Astrocyte (in vitro differentiated cells and primary cell): ENCODE measurements at regions not wholly inside any gene's neighbourhood (a gene's known extent, or its start where the extent isn't known, plus 50 kb on each side); places are given as distances from the start of the nearest gene placed in this dataset.

Experiments
- DNase-seq: peaks from one replicate; pipeline ENCODE4 v3.0.0-alpha.2; 2010; ENCODE audit warnings: low read depth
- FAIRE-seq: peaks from 2 replicates; lab custom pipeline; 2011; peaks lifted over from hg19 to GRCh38; lab: Jason Lieb, UNC
- H2AFZ ChIP-seq: 2 replicates; pipeline ENCODE4 v1.6.0; 2012; ENCODE audit warnings: low read depth, low read length, inconsistent platforms
- H3K27ac ChIP-seq: 2 replicates; pipeline ENCODE4 v1.5.1; 2011; ENCODE audit warnings: low read depth, low read length, inconsistent platforms
- H3K27me3 ChIP-seq: 2 replicates; pipeline ENCODE4 v1.6.0; 2011; ENCODE audit warnings: low read length, inconsistent platforms; ENCODE audit not compliant: insufficient read depth
- H3K36me3 ChIP-seq: 2 replicates; pipeline ENCODE4 v1.5.1; 2011; ENCODE audit warnings: low read length, inconsistent platforms; ENCODE audit not compliant: insufficient read depth
- H3K4me1 ChIP-seq: 2 replicates; pipeline ENCODE4 v1.5.1; 2011; ENCODE audit warnings: low read length, inconsistent platforms; ENCODE audit not compliant: insufficient read depth
- H3K4me2 ChIP-seq: 2 replicates; pipeline ENCODE4 v1.6.0; 2012; ENCODE audit warnings: low read length, inconsistent platforms
- H3K4me3 ChIP-seq: 2 replicates; pipeline ENCODE4 v1.5.1; 2011; ENCODE audit warnings: low read depth, mild to moderate bottlenecking, low read length, inconsistent platforms; ENCODE audit not compliant: insufficient read depth
- H3K79me2 ChIP-seq: 2 replicates; pipeline ENCODE4 v1.6.0; 2012; ENCODE audit warnings: mild to moderate bottlenecking, low read length, inconsistent platforms; ENCODE audit not compliant: insufficient read depth
- H3K9ac ChIP-seq: 2 replicates; pipeline ENCODE4 v1.6.0; 2012; ENCODE audit warnings: mild to moderate bottlenecking, low read length, inconsistent platforms
- H3K9me3 ChIP-seq: 2 replicates; pipeline ENCODE4 v1.5.1; 2012; ENCODE audit warnings: low read depth, mild to moderate bottlenecking, low read length, inconsistent platforms; ENCODE audit not compliant: insufficient read depth
- H4K20me1 ChIP-seq: 2 replicates; pipeline ENCODE4 v1.6.0; 2012; ENCODE audit warnings: low read length, inconsistent platforms; ENCODE audit not compliant: insufficient read depth
- H3K27ac Mint-ChIP-seq: one replicate; pipeline ENCODE4 v1.8.0; 2021; ENCODE audit warnings: mild to moderate bottlenecking, mixed read lengths; ENCODE audit not compliant: unreplicated experiment
- H3K27me3 Mint-ChIP-seq: one replicate; pipeline ENCODE4 v1.8.0; 2021; ENCODE audit warnings: low read depth, mixed read lengths; ENCODE audit not compliant: unreplicated experiment
- H3K36me3 Mint-ChIP-seq: one replicate; pipeline ENCODE4 v1.8.0; 2021; ENCODE audit warnings: low read depth, mixed read lengths; ENCODE audit not compliant: unreplicated experiment
- H3K4me1 Mint-ChIP-seq: one replicate; pipeline ENCODE4 v1.8.0; 2021; ENCODE audit warnings: low read depth, mixed read lengths; ENCODE audit not compliant: unreplicated experiment
- H3K4me3 Mint-ChIP-seq: one replicate; pipeline ENCODE4 v1.8.0; 2021; ENCODE audit warnings: mild to moderate bottlenecking, moderate library complexity, mixed read lengths; ENCODE audit not compliant: unreplicated experiment
- H3K9me3 Mint-ChIP-seq: one replicate; pipeline ENCODE4 v1.8.0; 2021; ENCODE audit warnings: mild to moderate bottlenecking, mixed read lengths; ENCODE audit not compliant: unreplicated experiment
- CTCF ChIP-seq: IDR thresholded peaks from 2 replicates; pipeline ENCODE4 v1.5.1; 2011; ENCODE audit warnings: low read depth, mild to moderate bottlenecking, inconsistent platforms, low read length, moderate library complexity; ENCODE audit not compliant: insufficient read depth
- EZH2 ChIP-seq: IDR thresholded peaks from 2 replicates; pipeline ENCODE4 v1.6.1; 2012; ENCODE audit warnings: mild to moderate bottlenecking, low read length, inconsistent platforms; ENCODE audit not compliant: insufficient read depth

DNA sequence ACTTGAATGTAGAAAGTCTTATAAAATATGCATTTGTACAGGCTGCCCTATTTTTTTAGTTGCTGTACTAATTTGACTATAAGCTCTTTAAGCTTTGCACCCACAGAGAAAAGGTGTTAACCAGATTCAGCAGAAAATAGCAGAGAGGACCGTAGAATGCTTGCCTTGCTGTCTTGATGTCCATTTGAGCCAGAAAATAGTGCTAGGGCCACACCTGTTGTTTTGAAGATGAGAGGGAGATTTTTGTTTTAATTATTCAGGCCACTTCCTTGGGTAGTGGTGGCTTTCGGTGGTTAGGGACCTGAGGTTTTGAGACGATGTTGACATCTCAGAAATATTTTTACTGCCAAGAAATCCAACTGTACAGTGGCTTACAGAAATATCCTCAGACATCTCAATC is 196.0 kb downstream of the SPATA31D1 start:
- Mint-ChIP-seq H3K4me3 (no peak overlapping the region), H3K4me1 (no peaks in the 10 kb centered on the region), H3K27ac (no peak overlapping the region), H3K36me3 (no peaks in the 10 kb centered on the region), H3K9me3 (no peaks in the 10 kb centered on the region), H3K27me3 (peaks cover 3% of the 10 kb centered on the region)
- Histone ChIP-seq H3K4me1 (no peaks in the 10 kb centered on the region), H4K20me1 (no peaks in the 10 kb centered on the region), H3K4me2 (no peak overlapping the region), H3K79me2 (no peaks in the 10 kb centered on the region), H3K9me3 (no peaks in the 10 kb centered on the region), H3K27ac (no peak overlapping the region), H3K9ac (no peak overlapping the region), H3K36me3 (no peaks in the 10 kb centered on the region), H3K27me3 (no peaks in the 10 kb centered on the region), H3K4me3 (no peak overlapping the region), H2AFZ (no peak overlapping the region)
- FAIRE-seq (no peak), DNase-seq (no peak)
- TF ChIP-seq CTCF: no peak
- no peak for TF ChIP-seq EZH2

DNA sequence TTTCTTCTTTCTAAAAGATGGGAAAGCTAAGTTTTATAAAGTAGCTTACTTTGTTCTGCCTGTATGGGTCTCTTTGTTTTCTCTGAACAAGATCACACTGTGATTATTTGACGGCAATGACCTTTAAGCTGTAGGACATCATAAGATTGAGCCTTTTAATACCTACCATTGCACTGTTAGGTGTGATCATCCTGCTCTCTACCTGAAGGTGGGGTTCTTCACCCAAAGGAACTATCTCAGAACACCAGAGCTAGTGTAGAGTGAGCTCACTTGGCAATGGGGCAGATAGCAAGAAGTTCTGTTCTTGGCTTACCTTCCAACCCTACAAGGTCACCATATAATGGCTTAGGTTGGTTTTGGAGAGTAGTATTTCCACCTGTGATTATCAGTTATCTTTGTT is 200.2 kb downstream of the SPATA31D1 start:
- H3K27me3 Mint-ChIP-seq: no peaks in the 10 kb centered on the region
- no peak overlapping the region for H2AFZ ChIP-seq
- no peak overlapping the region for H3K27ac Mint-ChIP-seq
- FAIRE-seq: no peak
- H3K4me2 ChIP-seq: no peak overlapping the region
- no peaks in the 10 kb centered on the region for H3K36me3 Mint-ChIP-seq
- H3K4me3 ChIP-seq: no peak overlapping the region
- TF ChIP-seq CTCF (no peak), EZH2 (no peak)
- H3K4me1 Mint-ChIP-seq: no peaks in the 10 kb centered on the region
- DNase-seq: no peak
- no peak overlapping the region for H3K27ac ChIP-seq
- H3K4me1 ChIP-seq: no peaks in the 10 kb centered on the region
- H3K36me3 ChIP-seq: no peaks in the 10 kb centered on the region
- H4K20me1 ChIP-seq: no peaks in the 10 kb centered on the region
- no peaks in the 10 kb centered on the region for H3K79me2 ChIP-seq
- H3K9ac ChIP-seq: no peak overlapping the region
- no peaks in the 10 kb centered on the region for H3K9me3 Mint-ChIP-seq
- H3K27me3 ChIP-seq: no peaks in the 10 kb centered on the region
- no peaks in the 10 kb centered on the region for H3K9me3 ChIP-seq
- no peak overlapping the region for H3K4me3 Mint-ChIP-seq

DNA sequence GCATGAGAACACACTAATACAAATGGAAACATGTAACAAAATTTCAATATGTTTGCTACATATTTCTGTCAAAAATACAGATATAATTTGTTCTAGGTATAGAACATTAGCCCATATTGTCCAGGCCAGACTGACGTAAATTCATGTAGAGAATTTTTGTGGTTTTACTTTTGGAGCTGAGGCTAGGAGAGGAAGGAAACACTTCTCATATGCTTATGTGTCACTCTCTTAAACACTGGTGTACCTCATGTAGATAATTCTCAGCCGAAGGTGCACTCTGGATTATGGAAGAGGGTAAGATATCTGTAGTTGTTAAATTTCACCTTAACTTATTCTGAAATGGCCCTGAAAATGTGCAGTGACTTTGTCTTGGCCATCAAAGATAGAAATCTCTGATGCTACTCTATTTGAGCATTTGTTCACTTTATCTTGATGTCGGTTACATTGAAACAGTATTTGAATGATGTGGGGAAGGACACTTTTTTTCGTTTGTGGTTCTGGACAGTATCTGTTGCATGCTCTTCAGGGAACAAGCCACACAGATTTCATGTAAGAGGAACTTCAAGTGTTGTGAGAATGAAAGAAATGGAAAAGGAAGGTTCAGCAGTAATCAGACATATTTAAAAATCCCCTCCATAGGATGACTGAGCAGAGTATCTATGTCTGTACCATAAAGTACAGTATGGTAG is 202.7 kb downstream of the SPATA31D1 start:
- TF ChIP-seq CTCF (no peak), EZH2 (no peak)
- Histone ChIP-seq H4K20me1 (no peaks in the 10 kb centered on the region), H3K4me3 (no peak overlapping the region), H3K36me3 (no peaks in the 10 kb centered on the region), H3K27me3 (no peaks in the 10 kb centered on the region), H3K27ac (no peak overlapping the region), H3K4me1 (no peaks in the 10 kb centered on the region), H3K4me2 (no peak overlapping the region), H3K79me2 (no peaks in the 10 kb centered on the region), H3K9ac (no peak overlapping the region), H3K9me3 (no peaks in the 10 kb centered on the region), H2AFZ (no peak overlapping the region)
- Mint-ChIP-seq H3K4me1 (no peaks in the 10 kb centered on the region), H3K36me3 (no peaks in the 10 kb centered on the region), H3K4me3 (no peak overlapping the region), H3K27ac (no peak overlapping the region), H3K9me3 (peaks cover 4% of the 10 kb centered on the region), H3K27me3 (no peaks in the 10 kb centered on the region)
- DNase-seq: no peak
- FAIRE-seq: no peak
